H1 (cell line): ENCODE measurements at regions not wholly inside any gene's neighbourhood (a gene's known extent, or its start where the extent isn't known, plus 50 kb on each side); places are given as distances from the start of the nearest gene placed in this dataset.

Source experiments
- KDM5A ChIP-seq: fragments of 200-600 bp; IDR thresholded peaks from 2 replicates; pipeline ENCODE4 v1.7.1; 2012; ENCODE audit warnings: mild to moderate bottlenecking, low read length, inconsistent platforms, mixed read lengths
- NANOG ChIP-seq: IDR thresholded peaks from 2 replicates; pipeline ENCODE4 v1.6.1; 2011; ENCODE audit warnings: low read length, low read depth, mild to moderate bottlenecking, inconsistent platforms; ENCODE audit not compliant: insufficient read depth, poor library complexity, severe bottlenecking
- YY1 ChIP-seq: IDR thresholded peaks from 2 replicates; pipeline ENCODE4 v1.6.1; 2011; ENCODE audit warnings: low read depth, mild to moderate bottlenecking, low read length

DNA sequence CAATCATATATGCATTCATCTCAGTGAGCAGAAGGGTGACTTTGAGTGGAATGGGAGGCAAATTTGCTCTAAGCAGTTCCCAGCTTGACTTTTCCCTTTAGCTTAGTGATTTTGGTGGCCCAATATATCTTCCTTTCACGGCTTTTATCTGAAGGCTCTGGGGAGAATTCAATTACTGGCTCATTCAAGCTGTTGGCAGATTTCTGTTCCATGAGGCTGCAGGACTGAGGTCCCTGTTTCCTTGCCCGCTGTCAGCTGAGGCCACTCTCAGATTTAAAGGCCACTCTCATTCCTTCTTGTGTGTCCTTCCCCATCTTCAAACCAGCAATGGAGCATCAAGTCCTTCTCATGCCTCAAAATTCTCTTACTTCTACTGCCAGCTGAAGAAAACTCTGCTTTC lies 170.4 kb upstream of the ATP10A start (continued):
- TF ChIP-seq NANOG = no peak
- TF ChIP-seq YY1 = no peak
- no peak for TF ChIP-seq KDM5A
